ENCODE measurements at regions not wholly inside any gene's neighbourhood (a gene's known extent, or its start where the extent isn't known, plus 50 kb on each side); places are given as distances from the start of the nearest gene placed in this dataset.
"Not testable (repeated sequence)": the region's sequence is repeated elsewhere in the genome, so short reads cannot be mapped to it uniquely, and the experiment has no call there.

DNA sequence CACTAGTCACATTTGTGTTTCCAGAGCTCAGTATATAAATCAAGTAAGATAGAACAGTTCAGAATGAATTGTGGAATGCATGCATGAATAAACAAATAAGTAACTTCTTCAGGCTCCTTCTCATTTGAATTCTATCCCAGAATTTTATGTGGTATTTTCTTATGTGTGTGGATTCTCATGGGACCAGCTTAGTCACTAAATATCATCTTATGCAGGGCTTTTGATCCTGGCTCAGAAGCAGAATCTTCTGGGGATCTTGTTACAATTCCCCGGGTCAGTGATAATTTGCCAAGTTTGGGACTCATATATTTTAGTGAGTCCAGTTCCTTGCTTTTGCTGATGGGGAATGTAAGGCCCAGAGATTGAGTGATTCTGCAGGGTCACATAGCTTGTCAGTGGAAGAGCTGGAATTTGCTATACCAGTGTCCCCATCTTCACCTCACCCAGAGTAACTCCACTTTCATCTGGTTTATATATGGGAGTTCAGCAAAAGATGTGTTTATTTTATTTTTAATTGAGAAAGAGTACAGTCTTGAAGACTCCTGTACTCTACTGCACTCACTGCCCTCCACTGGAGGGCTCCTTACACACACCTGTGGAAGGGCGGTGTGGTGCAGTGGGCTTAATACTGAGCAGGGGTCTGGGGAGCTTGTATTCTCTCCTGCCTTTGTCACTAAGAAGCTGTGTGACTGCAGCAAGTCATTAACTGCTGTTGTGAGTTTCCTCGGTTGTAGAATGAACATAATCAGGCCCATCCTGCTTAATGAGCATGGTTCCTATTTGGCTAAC, 198.2 kb upstream of the CXorf66 start:
- DNase-seq = no peak

DNA sequence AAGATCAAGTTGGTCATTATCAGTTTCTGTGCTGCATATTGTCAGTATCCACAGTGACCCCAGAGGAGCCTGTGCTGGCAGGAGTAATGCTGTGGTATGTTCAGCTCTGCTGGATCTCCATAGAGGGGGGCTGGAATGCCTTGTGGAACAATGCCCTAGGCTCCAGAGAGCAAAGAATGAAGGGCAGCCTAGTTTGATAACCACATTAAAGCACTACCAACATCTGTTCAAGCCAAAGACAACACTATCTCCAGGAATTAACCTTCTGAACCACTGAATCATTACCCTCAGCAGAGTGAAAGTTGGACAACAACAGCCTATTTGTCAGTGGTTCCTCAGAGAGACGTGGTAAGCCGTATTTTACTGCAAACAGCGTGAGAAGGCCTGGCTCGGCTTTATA, 192.3 kb upstream of the CXorf66 start:
- no peak for DNase-seq

GRCh38 chrX:140157143-140157542, 191.8 kb upstream of the CXorf66 start:
- no peak for DNase-seq

GRCh38 chrX:140151316-140151715, 186.0 kb upstream of the CXorf66 start:
- DNase-seq = no peak

DNA sequence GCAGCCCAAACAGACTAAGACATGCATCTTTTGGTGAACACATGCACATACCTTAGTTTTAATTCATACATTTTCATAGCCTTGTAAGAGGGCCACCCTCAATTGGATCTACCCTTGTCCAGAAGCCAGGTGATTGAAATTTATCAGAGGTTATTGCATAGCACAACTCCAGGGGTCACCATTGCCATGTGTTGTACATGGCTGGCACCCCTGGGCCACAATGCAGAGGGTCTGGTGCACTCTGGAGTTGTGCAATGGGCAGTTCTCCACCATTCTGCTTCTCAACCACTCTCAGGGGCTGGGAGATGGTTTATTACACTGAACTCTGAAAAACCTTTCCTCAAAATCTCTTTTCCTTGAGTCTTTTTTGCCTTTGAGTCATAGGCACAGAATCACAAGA, 184.4 kb upstream of the CXorf66 start:
- DNase-seq = no peak

- DNase-seq = no peak
Measured at GRCh38 chrX:140141444-140142029, 176.2 kb upstream of the CXorf66 start.

DNA sequence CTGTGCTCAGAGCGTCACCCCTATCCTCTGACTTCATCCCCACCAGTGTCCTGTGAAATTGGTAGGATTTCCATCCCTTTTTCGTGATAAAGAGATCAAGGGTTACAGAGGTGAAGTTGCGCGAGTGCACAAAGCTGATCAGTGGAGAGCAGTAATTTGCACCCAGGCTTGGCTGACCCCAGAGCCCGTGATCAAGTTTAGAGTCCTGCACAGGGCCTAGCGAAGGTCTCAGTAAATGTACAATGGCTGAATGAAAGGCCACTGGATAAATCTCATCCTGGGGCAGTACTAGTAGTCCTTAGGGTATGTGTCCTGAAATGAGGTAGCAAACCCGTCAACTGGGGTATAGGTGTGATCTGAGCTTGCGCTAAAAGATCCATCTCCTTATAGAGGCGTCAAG, 173.2 kb upstream of the CXorf66 start:
- not testable (repeated sequence) for DNase-seq

GRCh38 chrX:140138065-140138464, 172.7 kb upstream of the CXorf66 start:
- not testable (repeated sequence) for DNase-seq

- DNase-seq = no peak
Measured at GRCh38 chrX:140132937-140133336, 167.6 kb upstream of the CXorf66 start.

- no peak for DNase-seq
Measured at GRCh38 chrX:140123446-140123845, 158.1 kb upstream of the CXorf66 start.

- DNase-seq = not testable (repeated sequence)
Measured at GRCh38 chrX:140114059-140114458, 148.7 kb upstream of the CXorf66 start.

DNA sequence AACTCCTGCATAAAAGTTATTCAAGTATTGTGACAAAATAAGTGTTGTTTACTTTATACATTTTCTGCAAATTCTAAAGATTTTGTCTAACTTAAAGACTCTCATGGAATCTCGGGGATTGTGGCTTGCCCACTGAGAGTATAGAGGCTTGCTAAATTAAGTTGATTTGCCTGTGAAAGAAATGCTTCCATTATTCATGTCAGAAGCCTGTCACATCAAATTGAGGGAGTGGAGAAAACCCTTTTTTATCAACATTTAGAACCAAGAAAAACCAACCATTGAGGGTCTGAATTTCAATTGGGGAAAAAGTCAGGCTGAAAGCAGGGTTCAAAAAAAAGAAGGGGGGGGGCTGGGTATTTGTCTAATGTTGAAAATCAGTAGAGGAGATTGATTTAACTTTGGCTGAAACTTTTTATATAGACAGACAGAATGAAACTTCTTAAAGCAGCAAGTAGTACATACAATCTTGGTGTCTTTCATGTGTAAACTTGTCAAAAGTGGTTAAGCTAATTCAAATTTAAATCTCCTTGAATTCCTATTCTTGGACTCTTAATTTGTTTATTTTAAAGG, 144.8 kb upstream of the CXorf66 start:
- no peak for DNase-seq

- no peak for DNase-seq
Measured at GRCh38 chrX:140104760-140105159, 139.4 kb upstream of the CXorf66 start.

DNA sequence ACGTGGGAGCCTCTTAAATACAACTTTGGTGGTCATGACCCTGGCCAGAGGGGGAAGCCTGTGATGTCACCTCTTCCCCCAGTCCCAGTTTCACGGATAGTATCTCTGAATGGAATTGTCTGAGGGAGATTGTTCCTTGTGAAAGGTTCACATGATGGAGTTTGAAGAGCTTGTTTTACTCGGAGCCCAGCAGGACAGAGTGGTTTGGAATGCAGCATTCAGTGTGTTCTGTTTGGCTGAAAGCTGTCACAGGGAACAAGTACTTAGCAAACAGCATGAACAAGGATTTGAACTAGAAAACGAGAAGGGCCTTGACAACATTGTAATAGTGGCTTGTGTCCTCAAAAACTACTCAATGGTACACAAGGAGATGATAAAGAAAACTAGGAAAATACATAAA, 133.9 kb upstream of the CXorf66 start:
- no peak for DNase-seq

GRCh38 chrX:140092121-140092520, 126.8 kb upstream of the CXorf66 start:
- no peak for DNase-seq

DNA sequence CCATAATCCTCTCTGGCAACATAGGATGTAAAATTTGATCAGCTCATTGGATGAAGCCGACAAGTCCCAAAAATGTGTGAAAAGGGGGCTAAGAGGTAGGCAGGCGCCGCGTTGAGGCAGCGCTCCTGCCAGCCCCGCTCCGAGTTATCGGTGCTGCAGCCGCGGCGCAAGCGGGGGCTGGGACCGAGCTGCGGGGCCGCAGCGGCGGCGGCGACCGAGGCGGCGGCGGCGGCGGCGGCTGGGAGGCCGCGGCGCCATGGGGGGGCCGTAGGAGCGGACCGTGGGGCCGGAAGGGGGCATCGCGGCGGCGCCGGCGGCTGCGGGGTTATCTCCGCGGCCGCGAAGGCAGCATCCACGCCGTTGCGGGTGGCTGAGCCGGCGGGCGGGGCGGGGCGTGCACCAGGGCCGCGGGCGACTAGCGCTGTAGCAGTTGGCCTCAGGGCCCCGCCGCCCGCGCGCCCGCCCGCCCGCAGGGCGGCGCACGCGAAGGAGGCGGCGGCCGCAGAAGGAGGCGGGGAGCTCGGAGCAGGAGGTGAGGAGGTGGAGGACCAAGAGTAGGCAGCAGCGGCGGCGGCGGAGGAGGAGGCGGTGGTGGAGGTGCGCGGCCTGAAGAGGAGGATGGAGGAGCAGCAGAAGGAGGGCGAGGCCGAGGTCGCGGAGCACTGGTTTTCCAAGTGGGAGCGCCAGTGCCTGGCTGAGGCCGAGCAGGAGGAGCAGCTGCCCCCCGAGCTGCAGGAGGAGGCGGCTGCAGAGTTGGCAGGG, 126.0 kb upstream of the CXorf66 start:
- DNase-seq = peak; percentile 18

DNA sequence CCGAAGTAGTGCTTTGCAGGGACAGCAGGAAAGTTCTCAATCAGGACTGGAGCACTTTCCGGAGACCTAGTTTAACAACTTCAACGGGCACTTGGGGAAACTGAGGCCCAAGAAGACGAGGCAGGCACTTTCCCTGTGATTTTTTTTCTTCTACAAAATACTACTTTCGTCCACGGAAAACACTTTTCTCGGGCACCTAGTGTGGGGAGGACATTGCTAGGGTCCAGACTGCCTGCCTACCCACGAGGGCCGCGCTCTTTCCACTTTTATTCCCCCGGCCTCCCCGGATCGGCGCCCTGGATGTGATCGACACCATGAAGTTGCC, 125.4 kb upstream of the CXorf66 start:
- DNase-seq = no peak

DNA sequence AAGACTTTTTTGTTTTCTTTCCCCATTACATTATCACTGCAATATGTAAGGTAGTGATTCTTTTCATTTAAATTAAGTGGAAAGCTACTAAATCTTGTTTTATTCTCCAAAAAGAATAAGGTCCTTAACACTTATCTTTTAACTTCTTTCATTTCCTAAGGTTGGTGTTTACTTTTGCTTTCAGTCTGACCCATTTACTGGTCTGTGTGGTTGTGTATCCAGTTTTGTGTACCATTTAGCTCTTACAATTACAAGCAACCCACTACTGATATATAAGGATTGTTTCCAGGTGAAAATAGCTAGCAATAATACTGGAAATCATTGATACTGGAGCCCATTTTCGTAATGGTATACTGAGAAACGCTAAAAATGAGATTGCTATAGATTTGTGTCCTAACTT, 123.1 kb upstream of the CXorf66 start:
- DNase-seq = no peak

GRCh38 chrX:140087875-140088274, 122.6 kb upstream of the CXorf66 start:
- DNase-seq = no peak

GRCh38 chrX:140086691-140087090, 121.4 kb upstream of the CXorf66 start:
- DNase-seq = no peak

GRCh38 chrX:140074851-140075250, 109.5 kb upstream of the CXorf66 start:
- not testable (repeated sequence) for DNase-seq

DNA sequence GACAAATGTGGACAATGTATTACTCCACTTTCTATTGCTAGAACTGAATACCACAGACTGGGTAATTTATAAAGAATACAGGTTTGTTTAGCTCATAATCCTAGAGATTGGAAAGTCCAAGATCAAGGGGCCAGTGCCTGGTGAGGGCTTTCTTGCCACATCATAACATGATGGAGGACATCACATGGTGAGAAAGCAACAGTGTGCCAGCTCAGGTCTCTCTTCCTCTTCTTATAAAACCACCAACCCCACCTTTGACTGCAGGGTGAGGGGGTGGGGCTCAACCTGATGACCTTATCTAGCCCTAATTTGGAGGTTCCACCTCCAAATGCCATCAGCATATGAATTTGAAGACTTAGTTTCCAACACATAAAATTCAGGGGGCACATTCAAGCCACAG, 105.7 kb upstream of the CXorf66 start:
- DNase-seq = no peak

DNA sequence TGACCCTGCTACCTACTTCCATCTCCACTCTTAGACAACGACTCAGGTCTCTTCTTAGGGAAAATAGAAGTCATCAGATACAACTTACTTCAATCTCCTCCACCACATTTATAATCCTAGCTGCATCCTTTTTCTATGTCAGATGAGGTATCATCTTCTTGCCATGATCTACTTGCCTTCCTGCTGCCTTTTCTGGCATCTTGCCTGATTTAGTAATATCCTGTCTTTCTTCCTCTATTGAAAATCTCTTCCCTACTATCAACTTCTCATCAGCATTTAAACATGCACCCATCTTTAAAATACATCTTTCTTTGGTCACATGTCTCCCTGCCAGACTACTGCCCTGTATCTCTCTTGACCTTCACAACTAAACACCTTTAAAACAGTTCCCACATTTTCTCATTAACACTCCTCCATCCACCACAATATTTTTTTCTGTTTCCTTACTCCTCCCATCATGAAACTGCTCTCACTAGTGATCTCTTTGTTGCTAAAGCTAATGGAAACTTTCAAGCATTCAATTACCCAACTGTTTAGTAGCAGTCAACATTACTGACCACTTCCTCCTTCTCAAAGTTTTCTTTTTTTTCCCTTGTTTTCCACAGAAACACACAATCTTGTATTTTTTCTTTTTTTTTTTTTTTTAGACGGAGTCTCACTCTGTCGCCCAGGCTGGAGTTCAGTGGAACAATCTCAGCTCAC, 100.8 kb upstream of the CXorf66 start:
- no peak for DNase-seq

Data from activated naive CD4-positive, alpha-beta T cell treated with anti-CD3 and anti-CD28 coated beads, Interleukin-2, amount 50 U/mL, for 16 hours (primary cell).